ENCODE measurements at regions not wholly inside any gene's neighbourhood (a gene's known extent, or its start where the extent isn't known, plus 50 kb on each side); places are given as distances from the start of the nearest gene placed in this dataset.

DNA sequence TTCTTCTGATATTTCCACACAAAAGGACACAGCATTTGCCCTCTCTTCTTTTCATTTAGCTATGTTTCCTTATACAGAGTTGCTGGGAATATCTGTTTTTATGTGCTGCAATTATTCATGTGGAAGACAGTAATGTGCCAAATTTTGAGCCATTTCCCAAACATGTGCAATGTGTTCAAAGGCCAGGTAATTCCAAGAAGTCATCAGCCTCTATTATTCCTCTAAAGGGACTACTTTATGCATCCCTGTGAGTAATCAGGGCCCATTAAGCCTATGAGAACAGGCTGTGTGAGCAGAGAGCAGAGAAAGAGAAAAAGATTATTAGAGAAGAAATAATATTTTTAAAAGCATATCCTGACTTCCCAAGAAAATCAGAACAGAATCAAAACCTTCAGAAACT, 107.6 kb upstream of the OSR1 start:
- DNase-seq (ENCODE audit: extremely low read depth in 1 of 2, low read depth in 1 of 2), result no peak

DNA sequence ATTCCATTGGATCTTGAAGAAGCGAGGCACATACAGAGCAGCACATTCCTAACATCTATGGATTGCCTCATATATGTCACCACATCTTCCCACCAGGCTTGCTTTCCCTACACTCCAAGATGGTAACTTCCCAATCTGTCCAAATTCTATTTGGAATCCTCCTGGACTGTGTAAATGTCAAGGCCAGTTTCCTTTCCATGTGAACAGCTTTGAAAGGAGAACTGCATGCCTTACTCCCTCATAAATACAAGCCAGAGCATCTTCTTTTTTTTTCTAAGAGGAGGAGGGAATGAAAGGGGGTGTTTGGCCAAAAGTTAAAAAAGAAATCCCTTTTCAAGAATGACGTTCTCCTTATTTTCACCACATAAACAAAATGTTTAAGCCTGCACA, 103.8 kb upstream of the OSR1 start:
- DNase-seq (ENCODE audit: extremely low read depth in 1 of 2, low read depth in 1 of 2), result no peak

DNA sequence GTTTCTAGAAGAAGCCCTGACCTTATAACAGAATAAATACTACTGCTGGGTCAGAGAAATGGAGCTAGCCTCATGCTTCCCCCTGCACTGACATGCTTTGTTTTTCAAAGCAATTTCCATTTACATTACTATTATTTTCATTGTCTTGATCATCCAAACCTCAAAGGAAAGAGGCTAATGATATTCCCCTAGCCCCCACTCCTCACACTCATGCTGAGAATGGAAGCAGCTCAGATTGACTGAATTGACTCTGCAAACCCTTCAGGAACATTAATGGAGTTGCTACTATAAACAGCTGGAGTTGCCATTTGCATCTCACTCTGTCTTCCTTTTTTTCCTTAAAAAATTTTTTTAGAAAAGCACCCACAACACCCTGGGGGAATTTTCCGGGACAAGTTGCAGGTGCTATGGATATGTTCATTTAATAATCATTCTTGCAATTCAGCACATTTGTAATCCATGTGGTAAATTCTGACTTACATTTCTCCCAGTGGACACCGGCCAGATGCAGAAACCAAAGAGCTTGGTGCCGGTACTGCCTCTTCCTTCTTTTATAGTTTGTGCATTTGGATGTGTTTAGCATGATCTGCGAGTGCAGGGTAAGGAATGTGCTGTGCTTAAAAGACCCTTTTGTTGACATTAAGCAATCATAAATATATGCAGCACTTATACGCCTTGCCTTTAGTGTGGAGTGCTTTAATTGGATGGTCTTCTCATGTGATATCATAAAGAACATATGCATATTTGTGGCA, 103.3 kb upstream of the OSR1 start:
- no peak for DNase-seq (ENCODE audit: extremely low read depth in 1 of 2, low read depth in 1 of 2)

DNA sequence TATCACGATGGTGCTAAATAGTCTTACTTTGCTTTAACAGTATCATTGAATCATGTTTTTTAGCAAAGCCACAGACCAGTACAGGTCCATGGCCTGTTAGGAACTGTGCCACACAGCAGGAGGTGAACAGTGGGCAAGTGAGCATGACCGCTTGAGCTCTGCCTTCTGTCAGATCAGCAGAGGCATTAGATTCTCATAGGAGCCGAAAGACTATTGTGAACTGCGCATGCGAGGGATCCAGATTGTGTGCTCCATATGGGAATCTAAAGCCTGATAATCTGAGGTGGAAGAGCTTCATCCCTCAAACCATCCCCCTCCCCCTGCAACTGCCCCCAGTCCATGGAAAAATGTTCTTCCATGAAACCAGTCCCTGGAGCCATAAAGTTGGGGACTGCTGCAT, 102.3 kb upstream of the OSR1 start:
- DNase-seq (ENCODE audit: extremely low read depth in 1 of 2, low read depth in 1 of 2), result no peak

DNA sequence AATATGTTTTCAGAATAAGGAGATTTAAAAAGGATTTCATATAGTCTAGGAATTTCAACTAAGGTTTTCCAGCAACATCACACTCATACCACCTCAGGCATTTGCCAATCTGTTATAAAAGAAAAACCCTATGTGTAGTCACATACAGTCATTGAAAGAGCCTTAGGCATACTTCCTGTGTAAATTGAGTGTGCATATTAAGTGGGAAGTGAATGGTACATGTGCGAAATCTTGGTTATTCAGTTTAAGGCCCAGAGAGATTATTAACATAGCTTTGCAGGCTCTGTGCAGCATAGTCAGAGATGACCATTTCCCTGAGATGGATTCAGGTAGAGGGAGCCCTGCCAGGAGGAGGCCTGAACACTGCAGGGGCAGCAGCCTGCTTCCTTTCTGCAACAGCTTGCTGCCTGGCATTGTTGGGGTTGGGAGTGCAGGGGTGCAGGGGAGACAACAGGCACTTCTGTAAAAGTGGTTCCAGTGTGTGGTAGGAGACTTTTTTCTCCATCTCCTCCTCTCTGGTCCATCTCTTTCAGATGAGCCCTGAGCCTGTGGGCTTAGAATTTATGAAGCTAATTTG, 100.1 kb upstream of the OSR1 start:
- no peak for DNase-seq (ENCODE audit: extremely low read depth in 1 of 2, low read depth in 1 of 2)

DNA sequence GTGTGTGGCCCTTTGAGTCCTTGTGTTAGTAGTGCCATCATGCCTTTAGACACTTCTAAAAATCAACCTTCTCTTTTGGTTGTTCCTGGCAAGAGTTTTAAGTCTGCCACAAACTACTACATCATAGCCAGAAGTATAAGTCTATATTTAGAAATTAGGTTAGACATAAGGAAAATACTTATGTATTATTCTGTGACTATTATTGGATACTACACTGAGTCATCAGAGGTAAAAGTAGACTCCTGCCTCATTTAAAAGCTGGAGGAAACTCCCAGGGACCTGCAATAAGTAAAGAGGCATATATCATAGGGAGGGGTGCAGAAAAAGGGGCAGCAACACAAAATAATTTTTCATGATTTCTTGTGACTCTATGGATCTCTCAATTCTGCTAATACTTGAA, 99.4 kb upstream of the OSR1 start:
- DNase-seq (ENCODE audit: extremely low read depth in 1 of 2, low read depth in 1 of 2), result no peak

DNA sequence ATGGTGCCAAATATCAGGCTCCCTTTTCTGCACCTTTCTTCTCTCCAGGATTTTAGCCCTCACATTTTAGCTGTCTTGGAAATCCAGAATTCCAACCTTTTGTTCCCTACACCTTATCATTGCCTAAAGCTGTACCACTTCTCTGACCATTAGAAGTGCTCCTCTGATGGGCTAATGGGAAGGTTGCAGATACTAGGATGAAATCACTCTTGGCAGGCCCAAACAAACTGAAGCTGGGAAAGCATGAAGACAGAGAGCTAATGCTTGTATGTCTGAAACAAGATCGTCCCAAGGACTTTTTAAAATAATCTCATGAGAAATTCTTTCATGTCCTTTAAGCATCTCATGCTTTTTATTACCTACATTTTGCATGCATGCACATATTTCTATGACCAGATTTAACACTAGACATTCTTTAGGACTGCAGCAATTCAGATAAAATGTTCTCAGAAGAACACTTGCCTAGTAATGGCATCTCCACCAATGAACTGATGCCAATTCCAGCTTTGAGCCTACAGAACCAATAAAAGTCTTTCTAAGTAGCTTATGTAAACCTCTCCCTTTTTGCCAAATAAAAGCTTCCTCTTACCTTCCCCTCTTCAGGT, 98.4 kb upstream of the OSR1 start:
- no peak for DNase-seq (ENCODE audit: extremely low read depth in 1 of 2, low read depth in 1 of 2)

DNA sequence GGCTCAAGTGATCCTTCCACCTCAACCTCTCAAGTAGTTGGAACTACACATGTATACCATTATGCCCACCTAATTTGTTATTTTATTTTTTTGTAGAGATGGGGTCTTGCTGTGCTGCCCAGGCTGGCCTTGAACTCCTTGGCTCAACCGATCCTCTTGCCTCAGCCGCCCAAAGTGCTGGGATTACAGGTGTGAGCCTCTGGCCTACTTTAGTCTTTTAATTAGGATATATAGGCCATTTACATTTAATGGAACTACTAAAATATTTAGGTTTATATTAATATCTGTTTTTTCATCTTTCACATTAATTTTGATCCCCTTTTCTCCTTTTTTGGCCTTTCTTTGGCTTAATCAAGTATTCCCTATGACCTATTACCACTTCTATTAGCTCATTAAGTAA, 95.7 kb upstream of the OSR1 start:
- DNase-seq (ENCODE audit: extremely low read depth in 1 of 2, low read depth in 1 of 2), result no peak

DNA sequence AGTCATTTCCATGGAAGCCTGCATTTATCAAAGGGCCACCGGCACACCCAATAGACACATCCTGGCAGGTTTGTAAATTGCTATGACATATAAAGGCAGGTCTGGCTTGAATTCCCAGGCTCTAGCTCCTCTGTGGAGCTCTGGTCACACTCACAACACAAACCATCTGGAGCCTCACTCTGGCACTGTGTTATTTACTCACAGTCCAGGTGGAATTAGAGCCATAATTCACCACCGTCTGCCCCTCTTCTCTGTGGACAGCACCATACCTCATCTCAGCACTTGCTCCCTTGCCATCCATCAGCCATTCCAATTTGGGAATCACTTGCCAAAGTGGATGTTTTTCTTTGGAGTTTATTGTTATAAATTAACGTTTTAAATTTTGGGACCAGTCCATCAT, 84.3 kb upstream of the OSR1 start:
- DNase-seq (ENCODE audit: extremely low read depth in 1 of 2, low read depth in 1 of 2), result no peak

DNA sequence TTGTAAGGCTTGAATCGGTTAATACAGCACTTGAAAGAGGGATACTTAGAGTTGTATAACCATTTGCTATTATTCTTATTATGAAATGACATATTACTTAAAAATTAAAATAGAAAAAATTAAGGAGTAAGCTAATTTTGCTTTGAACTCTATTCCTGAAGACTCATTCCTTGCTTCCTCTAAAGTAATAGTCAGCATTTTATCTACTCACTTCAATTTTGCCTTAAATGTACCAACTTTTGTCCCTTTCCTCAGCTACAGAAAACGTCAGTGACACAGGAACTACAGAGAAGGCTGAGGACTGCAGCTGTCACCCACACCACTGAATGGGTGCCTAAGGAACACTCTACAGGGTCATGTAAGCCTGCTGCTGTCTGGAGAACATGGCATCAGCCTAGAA, 80.7 kb upstream of the OSR1 start:
- DNase-seq (ENCODE audit: extremely low read depth in 1 of 2, low read depth in 1 of 2), result no peak

DNA sequence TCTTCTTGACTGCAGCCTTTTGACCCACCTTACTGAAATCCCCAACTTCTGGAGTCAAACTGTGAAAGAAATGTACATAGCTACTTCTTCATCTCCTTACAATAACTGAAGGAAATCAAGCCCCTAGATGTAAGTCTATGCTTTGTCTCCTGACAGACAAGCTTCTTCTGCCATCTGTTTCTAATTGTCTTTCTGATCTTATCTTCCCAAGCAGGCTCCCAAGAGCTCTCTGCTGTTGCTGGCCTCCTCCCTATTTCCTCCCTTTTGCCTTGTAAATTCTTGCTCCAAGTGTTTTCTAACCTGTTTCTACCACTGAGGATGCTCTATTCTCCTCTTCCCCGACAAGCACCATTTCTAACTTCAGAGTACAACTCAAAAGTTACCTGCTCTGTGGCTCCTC, 77.4 kb upstream of the OSR1 start:
- no peak for DNase-seq (ENCODE audit: extremely low read depth in 1 of 2, low read depth in 1 of 2)

DNA sequence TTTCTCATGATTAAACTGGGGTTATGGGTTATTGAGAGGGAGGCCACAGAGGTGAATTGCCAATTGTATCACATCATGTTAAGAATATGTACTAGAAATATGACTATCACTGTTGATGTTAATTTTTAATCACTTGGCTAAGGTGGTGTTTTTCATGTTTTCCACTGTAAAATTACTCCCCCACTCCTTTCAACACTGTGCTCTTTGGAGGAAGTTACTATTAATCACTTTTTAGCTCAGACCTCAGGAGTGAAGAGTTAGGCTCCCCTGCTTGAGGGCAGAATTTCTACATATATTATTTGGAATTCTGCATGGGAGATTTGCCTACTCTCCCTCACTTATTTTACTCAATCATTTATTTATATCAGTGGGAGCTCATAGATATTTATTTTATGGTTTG, 76.0 kb upstream of the OSR1 start:
- no peak for DNase-seq (ENCODE audit: extremely low read depth in 1 of 2, low read depth in 1 of 2)

DNA sequence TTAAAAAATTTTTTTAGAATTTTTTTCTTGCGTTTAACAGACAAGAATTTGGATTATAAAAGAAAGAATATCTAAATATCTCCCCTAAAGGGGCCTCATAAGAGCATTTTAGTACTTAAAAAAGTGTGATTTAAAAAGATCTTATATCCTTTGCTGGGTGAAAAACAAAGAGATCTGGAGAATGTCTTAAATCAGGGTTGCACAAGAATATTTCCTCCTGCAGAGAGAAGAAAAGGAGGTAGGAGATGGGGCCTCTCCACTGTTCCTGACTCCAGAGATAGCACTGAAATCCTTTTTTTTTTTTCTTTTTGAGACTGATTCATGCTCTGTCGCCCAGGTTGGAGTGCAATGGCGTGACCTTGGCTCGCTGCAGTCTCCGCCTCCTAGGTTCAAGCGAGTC, 68.5 kb upstream of the OSR1 start:
- no peak for DNase-seq (ENCODE audit: extremely low read depth in 1 of 2, low read depth in 1 of 2)

DNA sequence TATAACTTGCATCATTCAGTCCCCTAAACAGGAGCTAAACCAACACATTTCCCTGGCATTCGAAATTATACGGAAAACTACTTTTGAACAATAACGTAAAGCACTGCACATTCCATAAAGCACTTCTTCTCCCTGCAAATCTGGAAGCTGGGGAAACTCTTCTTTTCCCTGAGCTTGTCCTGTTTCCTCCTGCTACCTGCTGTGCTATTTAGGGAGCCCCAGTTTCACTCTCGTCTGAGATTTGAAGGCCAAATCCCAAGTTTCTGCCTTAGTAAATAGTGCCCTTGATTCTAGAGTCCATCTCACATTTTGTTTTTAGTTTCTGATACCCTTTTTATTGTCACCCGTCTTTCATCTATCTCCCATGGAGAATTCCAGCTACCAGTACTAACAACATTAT, 67.7 kb upstream of the OSR1 start:
- DNase-seq (ENCODE audit: extremely low read depth in 1 of 2, low read depth in 1 of 2), result no peak

DNA sequence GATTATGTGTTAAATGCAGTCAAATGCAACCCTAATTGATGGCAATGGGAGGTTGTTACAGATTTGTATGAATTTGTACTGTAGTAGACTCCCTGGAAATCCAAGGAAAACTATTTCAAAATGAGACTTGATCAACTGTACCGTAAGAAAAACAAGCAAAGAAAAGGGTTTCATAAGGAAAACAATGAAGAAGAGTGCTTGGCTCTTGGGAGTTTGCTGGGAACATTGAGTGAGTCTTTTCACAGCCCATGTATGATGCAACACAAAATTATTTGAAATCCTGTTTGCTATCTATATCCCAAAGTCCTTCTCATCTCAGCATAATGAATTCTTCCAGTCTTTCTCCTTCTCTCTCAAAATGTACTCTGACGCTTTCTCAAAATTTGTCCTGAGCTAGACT, 67.0 kb upstream of the OSR1 start:
- DNase-seq (ENCODE audit: extremely low read depth in 1 of 2, low read depth in 1 of 2), result no peak

DNA sequence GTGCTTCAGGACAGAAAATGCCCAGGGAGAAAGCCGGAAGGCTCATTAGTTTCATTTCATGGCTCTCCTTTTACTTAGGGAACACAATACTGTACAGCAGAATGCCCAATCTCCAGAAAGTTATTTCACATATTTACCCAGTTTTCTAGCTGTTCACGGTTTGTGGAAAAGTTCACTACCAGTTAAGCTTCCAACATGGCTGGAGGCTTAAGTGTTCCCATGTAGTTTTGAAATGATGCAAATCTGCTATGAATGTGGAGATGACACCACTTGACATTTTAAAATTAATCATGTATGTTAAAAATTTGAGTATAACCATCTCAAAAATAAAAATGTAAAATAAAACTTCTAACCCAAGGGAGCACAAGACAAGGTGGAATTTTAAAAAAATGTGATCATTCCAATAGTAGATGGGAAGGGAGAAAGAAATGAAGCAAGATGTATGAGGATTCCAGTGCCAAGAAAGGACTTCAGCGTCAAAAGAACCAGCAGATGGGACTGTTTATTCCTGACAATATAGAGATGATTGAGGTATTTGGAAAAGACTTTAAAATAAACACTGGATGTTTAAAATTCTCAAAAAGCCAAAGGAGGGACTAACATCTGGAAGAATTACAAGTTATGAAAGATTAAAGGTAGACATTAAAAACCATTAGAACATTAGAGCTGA, 60.9 kb upstream of the OSR1 start:
- DNase-seq (ENCODE audit: extremely low read depth in 1 of 2, low read depth in 1 of 2), result no peak

DNA sequence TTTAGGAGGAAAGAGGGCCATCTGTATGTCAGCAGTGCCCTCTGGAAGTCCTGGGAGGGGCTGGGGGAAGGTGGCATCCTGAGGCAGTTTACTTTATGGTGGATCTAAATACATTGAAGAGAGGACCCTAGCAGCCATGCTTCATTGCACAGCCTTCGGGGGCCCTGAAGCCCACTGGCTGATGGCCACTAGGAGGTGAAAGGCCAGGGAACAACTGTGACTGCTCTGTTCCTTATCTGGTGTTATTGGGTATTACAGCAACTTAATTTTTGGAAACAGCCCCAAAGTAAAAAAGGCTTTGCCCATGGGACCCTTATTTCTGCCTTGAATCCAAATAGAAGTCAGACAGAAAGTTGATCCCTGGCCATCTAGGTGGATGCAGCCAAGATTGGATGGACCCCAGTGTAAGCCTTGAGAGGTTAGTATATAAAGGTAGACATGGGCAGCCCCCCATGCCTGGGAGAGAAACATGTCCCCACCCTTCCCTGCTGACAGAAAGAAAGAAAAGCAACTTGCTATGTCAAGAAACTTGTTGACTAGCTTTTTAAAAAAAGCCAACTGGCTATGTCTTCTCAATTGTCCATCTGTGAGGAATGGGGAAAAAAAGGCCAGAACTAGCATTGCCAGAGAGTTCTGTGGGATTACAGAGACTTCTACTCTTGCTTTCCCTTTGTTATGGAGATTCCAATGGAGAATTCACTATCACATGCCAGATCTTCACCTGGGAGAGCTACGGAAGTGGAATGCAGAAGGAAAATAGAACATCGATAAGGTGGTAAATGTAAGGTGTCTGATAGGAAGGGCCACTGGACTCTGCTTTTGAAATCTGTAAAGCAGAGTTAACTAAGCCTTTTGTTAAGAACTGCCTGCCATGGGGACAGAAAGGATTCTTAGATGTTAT, 58.6 kb upstream of the OSR1 start:
- no peak for DNase-seq (ENCODE audit: extremely low read depth in 1 of 2, low read depth in 1 of 2)

DNA sequence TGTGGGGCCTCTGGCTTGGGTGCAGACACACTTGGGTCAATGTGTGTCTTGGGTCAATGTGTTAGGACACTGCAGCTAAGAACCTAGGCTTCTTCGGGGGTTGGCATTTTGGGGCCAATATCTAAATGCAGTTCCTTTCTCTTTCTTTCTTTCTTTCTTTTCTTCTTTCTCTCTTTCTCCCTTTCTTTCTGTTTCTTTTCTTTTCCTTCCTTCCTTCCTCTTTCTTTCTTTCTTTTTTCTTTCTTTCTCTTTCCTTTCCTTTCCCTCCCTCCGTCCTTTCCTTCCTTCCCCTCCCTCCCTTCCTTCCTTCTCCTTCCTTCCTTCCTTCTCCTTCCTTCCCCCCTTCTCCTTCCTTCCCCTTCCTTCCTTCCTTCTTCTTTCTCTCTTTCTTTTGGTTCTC, 57.7 kb upstream of the OSR1 start:
- DNase-seq (ENCODE audit: extremely low read depth in 1 of 2, low read depth in 1 of 2), result no peak

DNA sequence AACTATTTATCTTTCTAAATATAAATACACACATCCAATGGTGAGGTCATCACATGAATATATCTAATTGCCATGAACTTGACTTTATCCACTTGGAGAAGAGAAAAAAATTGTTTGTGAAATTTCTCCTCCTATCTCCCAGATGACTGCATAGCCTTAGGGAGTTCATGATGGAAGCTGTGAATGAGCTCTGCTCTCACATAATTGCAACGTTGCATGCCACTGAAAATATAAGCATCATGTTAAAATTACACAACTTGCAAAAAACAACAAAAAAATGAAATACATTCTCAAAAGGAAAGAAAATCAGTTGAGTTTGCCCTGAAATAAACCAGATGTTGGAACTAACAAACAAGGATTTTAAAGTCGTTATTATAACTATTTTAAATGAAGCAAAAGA, 50.6 kb upstream of the OSR1 start:
- DNase-seq (ENCODE audit: extremely low read depth in 1 of 2, low read depth in 1 of 2), result no peak

DNA sequence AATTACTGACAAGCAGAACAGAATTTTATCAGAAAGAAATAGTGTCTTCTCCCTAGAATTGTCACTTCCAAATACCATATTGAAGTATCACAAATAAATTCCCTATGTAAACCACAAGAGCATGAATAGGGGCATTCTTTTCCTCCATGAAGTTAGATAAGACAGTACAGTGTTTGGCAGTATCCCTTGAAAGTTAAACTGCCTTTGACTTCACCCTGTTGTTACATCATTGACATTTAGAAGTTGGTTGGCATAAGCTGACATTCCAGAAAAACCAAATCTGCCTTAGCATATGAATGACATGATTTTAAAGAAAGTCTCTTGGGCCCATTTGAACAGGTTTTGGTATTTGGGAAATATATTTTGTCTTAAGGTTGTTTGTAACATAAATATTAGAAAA, 50.2 kb upstream of the OSR1 start:
- no peak for DNase-seq (ENCODE audit: extremely low read depth in 1 of 2, low read depth in 1 of 2)

All from stimulated activated CD8-positive, alpha-beta memory T cell treated with anti-CD3 and anti-CD28 coated beads, Interleukin-7, amount 100 ng/mL, for 48 hours (primary cell).